Endothelial cell of umbilical vein (primary cell): ENCODE measurements at regions not wholly inside any gene's neighbourhood (a gene's known extent, or its start where the extent isn't known, plus 50 kb on each side); places are given as distances from the start of the nearest gene placed in this dataset.

ENCODE experiments used
- BruUV-seq: library from RNA; stranded (reverse); fragments of 400-500 nt; replicated peaks from 2 replicates; lab custom pipeline; 2021; lab: Mats Ljungman, UMichigan
- CTCF ChIA-PET: fragments of 300-600, 350-600 bp; sonication (Branson Sonifier 250); formaldehyde crosslinking; loops from one replicate; lab custom pipeline; 2021; ENCODE audit warnings: antibody characterized with exemption, inconsistent platforms; lab: Charles Lee
- POLR2A ChIA-PET: fragments of 300-600, 350-600 bp; sonication (Branson Sonifier 250); formaldehyde crosslinking; loops from one replicate; lab custom pipeline; 2021; ENCODE audit warnings: antibody characterized with exemption, inconsistent platforms; lab: Charles Lee
- DNase-seq: peaks from one replicate; pipeline ENCODE4 v3.0.0-alpha.2; 2011; ENCODE audit warnings: low read depth, low spot score
- FAIRE-seq: peaks from 2 replicates; lab custom pipeline; 2011; peaks lifted over from hg19 to GRCh38; lab: Jason Lieb, UNC
- H2AFZ ChIP-seq: 2 replicates; pipeline ENCODE4 v1.6.0; 2012; ENCODE audit warnings: low read depth, low read length, control low read depth, inconsistent platforms
- H3K27ac ChIP-seq: 2 replicates; pipeline ENCODE4 v1.5.1; 2011; ENCODE audit warnings: low read depth, mild to moderate bottlenecking, control low read depth, low read length, moderate library complexity; ENCODE audit not compliant: insufficient read depth
- H3K27me3 ChIP-seq, 2 experiments: 2 replicates each; pipeline versions ENCODE4 v1.6.0 to v1.6.1; 2011; ENCODE audit warnings: low read length in 2 of 2, mixed read lengths in 1 of 2; ENCODE audit not compliant: control insufficient read depth in 2 of 2, insufficient read depth in 2 of 2
- H3K36me3 ChIP-seq, 2 experiments: 2 replicates in 1 of 2; 3 replicates in 1 of 2; pipeline ENCODE4 v1.5.1; 2011; ENCODE audit warnings: low read length in 2 of 2, mild to moderate bottlenecking in 1 of 2, moderate library complexity in 1 of 2; ENCODE audit not compliant: control insufficient read depth in 2 of 2, insufficient read depth in 2 of 2; ENCODE audit errors: extremely low read depth in 1 of 2
- H3K4me1 ChIP-seq: 3 replicates; pipeline ENCODE4 v1.5.1; 2011; ENCODE audit warnings: mild to moderate bottlenecking, low read length; ENCODE audit not compliant: control insufficient read depth, insufficient read depth; ENCODE audit errors: extremely low read depth
- H3K4me2 ChIP-seq: 2 replicates; pipeline ENCODE4 v1.6.1; 2011; ENCODE audit warnings: low read length, control low read depth, mixed read lengths; ENCODE audit not compliant: insufficient read depth
- H3K4me3 ChIP-seq, 3 experiments: fragments of 200-600 bp in 1 of 3; sonication (generic), shearing (Covaris generic) in 1 of 3; replicated peaks in 1 of 3; 2 replicates each; pipeline ENCODE4 v1.5.1; 2011 to 2016; ENCODE audit warnings: control low read depth in 3 of 3, low read length in 3 of 3, mild to moderate bottlenecking in 2 of 3, inconsistent platforms in 1 of 3, low read depth in 1 of 3, moderate library complexity in 1 of 3; ENCODE audit not compliant: insufficient read depth in 1 of 3
- H3K79me2 ChIP-seq: 2 replicates; pipeline ENCODE4 v1.6.0; 2012; ENCODE audit warnings: low read length, inconsistent platforms; ENCODE audit not compliant: control insufficient read depth, insufficient read depth
- H3K9ac ChIP-seq: replicated peaks from 2 replicates; pipeline ENCODE3; 2011; ENCODE audit warnings: low read length, control low read depth; ENCODE audit not compliant: insufficient read depth; ENCODE audit errors: extremely low read depth
- H3K9me1 ChIP-seq: replicated peaks from 3 replicates; pipeline ENCODE4 v1.6.0; 2011; ENCODE audit warnings: mild to moderate bottlenecking, low read length; ENCODE audit not compliant: control insufficient read depth, insufficient read depth; ENCODE audit errors: extremely low read depth
- H3K9me3 ChIP-seq: replicated peaks from 2 replicates; pipeline ENCODE4 v1.5.1; 2012; ENCODE audit warnings: low read length, inconsistent platforms; ENCODE audit not compliant: control insufficient read depth, insufficient read depth
- H4K20me1 ChIP-seq: replicated peaks from 2 replicates; pipeline ENCODE3; 2011; ENCODE audit warnings: mild to moderate bottlenecking, low read length; ENCODE audit not compliant: control insufficient read depth, insufficient read depth; ENCODE audit errors: extremely low read depth
- FOS ChIP-seq: IDR thresholded peaks from 2 replicates; pipeline ENCODE4 v1.6.1; 2011; ENCODE audit warnings: mild to moderate bottlenecking, low read length, moderate library complexity, borderline replicate concordance; ENCODE audit not compliant: insufficient read depth
- GATA2 ChIP-seq: IDR thresholded peaks from 2 replicates; pipeline ENCODE4 v1.7.0; 2011; ENCODE audit warnings: low read depth, mild to moderate bottlenecking, moderate library complexity, mixed read lengths, low read length; ENCODE audit not compliant: insufficient read length, insufficient read depth
- MYC ChIP-seq: IDR thresholded peaks from one replicate; pipeline ENCODE4 v1.6.1; 2011; ENCODE audit warnings: mild to moderate bottlenecking, low read depth, low read length
- dilution Hi-C: fragments of 300-500 bp; cut with MboI; formaldehyde crosslinking; loops from one replicate; pipeline ENCODE4 v1.15.0; 2019; ENCODE audit warnings: low sequenced_read_pairs; ENCODE audit not compliant: extremely low pct_ligation_motif_present
- intact Hi-C: fragments of 100-400 bp; cut with micrococcal nuclease; formaldehyde crosslinking; loops from one replicate; pipeline ENCODE4 v1.10.0; 2022
- TF ChIP-seq, protein P1 (sequence below): IDR thresholded peaks from 2 replicates; pipeline ENCODE4 v1.6.1; 2011; ENCODE audit not compliant: insufficient read depth, insufficient read length

- intact Hi-C loops (no loop called here), dilution Hi-C loops (no loop called here)
- H3K9ac ChIP-seq: no peak overlapping the region
- no peak for DNase-seq
- TF ChIP-seq, protein P1, sequence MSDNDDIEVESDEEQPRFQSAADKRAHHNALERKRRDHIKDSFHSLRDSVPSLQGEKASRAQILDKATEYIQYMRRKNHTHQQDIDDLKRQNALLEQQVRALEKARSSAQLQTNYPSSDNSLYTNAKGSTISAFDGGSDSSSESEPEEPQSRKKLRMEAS: no peak
- no peak for TF ChIP-seq GATA2
- H3K9me1 ChIP-seq: no peaks in the 10 kb centered on the region
- FAIRE-seq: no peak
- no peak overlapping the region for H3K27ac ChIP-seq
- H3K4me2 ChIP-seq: no peak overlapping the region
- H3K27me3 ChIP-seq: no peaks in the 10 kb centered on the region
- no peaks in the 10 kb centered on the region for H3K9me3 ChIP-seq
- H3K4me3 ChIP-seq: no peak overlapping the region
- H3K4me1 ChIP-seq: no peaks in the 10 kb centered on the region
- no peaks in the 10 kb centered on the region for H4K20me1 ChIP-seq
- H3K79me2 ChIP-seq: no peaks in the 10 kb centered on the region
- no peak overlapping the region for H2AFZ ChIP-seq
- BruUV-seq: no TSS peak
- H3K36me3 ChIP-seq: no peaks in the 10 kb centered on the region
- POLR2A ChIA-PET: no interaction called here
- CTCF ChIA-PET: interaction anchor here (0.5 kb wide), 1 partner anchor 19 kb away, joined by 3 read pairs; no protein-coding TSS in a partner anchor
These were observed 96.2 kb upstream of the BOD1 start for GRCh38 chr5:173712609-173713175.

- H3K9me3 ChIP-seq: no peaks in the 10 kb centered on the region
- H3K79me2 ChIP-seq: no peaks in the 10 kb centered on the region
- no peak overlapping the region for H3K4me2 ChIP-seq
- TF ChIP-seq FOS (peak; percentile 46), MYC (no peak)
- CTCF ChIA-PET: interaction anchor here (0.5 kb wide), 1 partner anchor 275 kb away, joined by 3 read pairs; no protein-coding TSS in a partner anchor
- no peaks in the 10 kb centered on the region for H3K27me3 ChIP-seq
- H3K36me3 ChIP-seq: no peaks in the 10 kb centered on the region
- H3K9me1 ChIP-seq: no peaks in the 10 kb centered on the region
- FAIRE-seq: no peak
- H2AFZ ChIP-seq: no peak overlapping the region
- intact Hi-C loops: no loop called here
- dilution Hi-C loops: no loop called here
- BruUV-seq: no TSS peak
- no peak overlapping the region for H3K9ac ChIP-seq
- H4K20me1 ChIP-seq: no peaks in the 10 kb centered on the region
- DNase-seq: no peak
- H3K4me1 ChIP-seq: peaks cover 6% of the 10 kb centered on the region
- H3K4me3 ChIP-seq: no peak overlapping the region
- H3K27ac ChIP-seq: no peak overlapping the region
- POLR2A ChIA-PET: no interaction called here
These were observed 98.3 kb upstream of the BOD1 start for GRCh38 chr5:173714551-173715428.
